T47D (cell line): ENCODE measurements at regions not wholly inside any gene's neighbourhood (a gene's known extent, or its start where the extent isn't known, plus 50 kb on each side); places are given as distances from the start of the nearest gene placed in this dataset.

ENCODE experiments used
- DNase-seq, 2 experiments: peaks; one replicate each; pipeline versions ENCODE4 v3.0.0 to v3.0.0-alpha.2; 2011 to 2012; ENCODE audit warnings: low read depth in 1 of 2, low spot score in 1 of 2
- JUND ChIP-seq: IDR thresholded peaks from 2 replicates; pipeline ENCODE4 v1.6.1; 2012; ENCODE audit warnings: low read depth
- in situ Hi-C: cut with HindIII; loops from 2 replicates; pipeline ENCODE4 v1.10.0; 2016; ENCODE audit warnings: low sequenced_read_pairs, low pct_unique_long_range_greater_than_20kb

DNA sequence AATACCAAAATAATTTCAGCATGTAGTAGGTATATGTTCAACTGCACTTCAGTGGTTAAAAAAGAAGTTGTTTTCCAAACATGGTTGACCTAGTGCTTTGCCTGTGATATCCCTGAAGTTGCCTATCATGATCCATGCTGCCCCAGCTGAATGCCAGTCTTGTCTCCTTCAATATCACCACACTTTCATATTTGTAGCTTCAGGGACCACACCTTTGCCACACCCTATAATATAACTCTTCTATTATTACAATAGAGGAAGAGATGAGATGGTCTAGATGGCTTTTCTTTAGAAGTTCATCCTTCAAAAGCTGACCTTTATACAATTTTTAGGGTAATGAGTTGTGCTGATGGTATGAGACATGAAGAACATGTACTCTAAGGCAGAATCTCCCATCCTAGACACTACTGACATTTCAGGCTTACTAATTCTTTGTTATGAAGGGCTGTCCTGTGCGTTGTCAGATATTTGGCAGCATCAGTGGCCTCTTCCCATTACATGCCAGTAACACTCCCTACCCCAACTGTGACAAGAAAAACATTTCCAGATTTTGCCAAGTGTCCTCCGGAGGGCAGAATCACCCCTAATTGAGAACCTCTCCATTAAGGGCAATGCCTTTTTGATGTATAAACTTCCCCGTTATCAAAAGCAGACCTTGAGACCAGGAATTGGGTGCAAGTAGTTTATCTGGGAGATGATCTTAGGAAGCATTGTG is 76.2 kb upstream of the PLCL2 start:
- TF ChIP-seq JUND = no peak
- DNase-seq = no peak
- in situ Hi-C loops = no loop called here

DNA sequence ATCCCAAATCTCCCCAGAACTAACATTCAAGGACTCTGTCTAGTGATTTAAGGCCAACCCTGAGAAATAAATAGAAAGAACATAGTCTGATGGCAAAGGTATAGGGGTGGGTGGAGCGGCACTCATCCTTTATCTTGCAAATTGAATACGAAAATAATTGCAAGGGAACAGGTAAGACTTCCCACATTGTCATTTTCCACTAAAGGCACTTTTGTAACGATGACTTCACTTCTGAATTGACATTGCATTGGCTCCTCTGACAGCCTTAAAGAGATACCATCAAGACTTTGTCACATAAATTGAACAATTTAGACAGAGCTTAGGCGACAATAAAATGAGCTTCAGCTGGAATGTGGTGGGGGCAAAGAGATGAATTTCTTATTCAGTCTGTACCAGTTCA is 75.3 kb upstream of the PLCL2 start:
- no peak for DNase-seq
- in situ Hi-C loops = no loop called here
- no peak for TF ChIP-seq JUND

DNA sequence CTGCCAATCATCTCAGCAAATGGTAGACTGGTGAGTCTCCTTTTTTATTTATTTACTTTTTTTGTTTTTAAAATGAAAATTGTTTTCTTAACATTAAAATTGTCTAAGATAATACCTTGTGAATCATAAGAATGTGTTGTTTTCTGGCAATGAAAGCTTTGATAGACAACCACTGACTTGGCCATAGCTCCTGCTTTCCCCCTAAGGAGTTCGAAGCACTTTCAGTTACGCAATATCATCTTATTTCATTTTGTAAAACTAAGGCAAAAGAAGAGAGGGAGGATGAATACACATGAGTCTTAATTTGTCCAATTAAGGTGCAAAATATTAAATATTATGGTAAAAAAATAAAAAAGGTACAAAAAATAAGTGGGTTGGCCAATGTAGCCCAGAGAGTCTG is 74.8 kb upstream of the PLCL2 start:
- DNase-seq = no peak
- no peak for TF ChIP-seq JUND
- in situ Hi-C loops = no loop called here

DNA sequence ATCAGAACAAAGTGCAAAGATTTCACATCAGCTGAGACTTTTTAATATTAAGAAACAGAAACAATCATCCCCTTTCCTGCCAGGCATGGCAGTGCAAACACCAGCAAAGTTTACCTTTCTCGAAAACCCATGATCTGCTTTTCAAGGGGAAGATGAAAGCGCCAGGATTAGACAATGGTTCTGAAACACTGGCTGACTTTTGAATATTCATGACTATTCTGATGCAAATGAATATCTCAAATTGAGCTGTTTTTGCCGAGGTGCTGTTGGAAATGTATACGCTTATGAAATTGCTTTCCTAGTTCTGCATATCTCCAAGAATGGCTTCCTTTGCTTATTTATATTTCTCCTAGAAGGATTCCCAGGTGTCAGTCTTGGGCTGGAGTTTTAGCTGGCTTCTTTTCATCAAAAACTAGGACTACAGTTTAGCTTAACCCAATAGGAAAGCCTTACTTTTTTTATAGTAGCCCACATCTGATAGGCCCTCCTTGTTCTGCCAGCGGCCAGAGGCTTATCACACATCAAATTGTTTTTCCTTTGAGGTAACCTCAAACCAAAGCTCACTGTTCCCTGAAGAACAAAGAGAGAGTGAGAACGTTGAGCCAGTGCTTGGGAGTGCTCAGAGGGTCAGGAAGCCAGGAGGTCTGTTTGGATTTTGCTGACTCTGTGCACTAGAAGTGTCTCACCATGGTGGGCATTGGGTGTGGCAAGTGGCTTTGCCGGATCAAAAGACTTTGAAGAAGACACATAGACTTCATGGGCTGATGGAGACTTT is 74.0 kb upstream of the PLCL2 start:
- TF ChIP-seq JUND = no peak
- no peak for DNase-seq
- in situ Hi-C loops = no loop called here

- in situ Hi-C loops = no loop called here
- no peak for DNase-seq
- TF ChIP-seq JUND = no peak
Measured at GRCh38 chr3:16811950-16812349, 72.8 kb upstream of the PLCL2 start.

DNA sequence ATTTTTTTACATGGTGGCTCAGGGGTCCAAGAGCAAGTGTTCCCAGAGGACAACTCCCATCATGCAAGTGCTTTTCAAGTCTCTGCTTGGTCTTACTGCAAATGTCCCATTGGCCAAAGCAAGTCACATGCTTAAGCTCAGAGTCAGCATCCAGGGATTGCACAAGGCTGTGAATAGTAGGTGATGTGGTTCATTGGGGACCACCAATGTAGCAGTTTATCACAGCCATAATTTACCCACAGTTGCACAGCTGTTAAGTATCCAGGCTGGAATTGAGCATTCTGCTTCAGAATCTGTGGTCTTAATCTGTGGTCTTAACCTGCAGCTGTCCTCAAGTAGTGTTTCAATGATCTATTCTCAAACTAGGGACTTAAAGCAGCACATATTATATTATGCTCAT is 71.4 kb upstream of the PLCL2 start:
- in situ Hi-C loops = no loop called here
- no peak for TF ChIP-seq JUND
- DNase-seq = no peak

DNA sequence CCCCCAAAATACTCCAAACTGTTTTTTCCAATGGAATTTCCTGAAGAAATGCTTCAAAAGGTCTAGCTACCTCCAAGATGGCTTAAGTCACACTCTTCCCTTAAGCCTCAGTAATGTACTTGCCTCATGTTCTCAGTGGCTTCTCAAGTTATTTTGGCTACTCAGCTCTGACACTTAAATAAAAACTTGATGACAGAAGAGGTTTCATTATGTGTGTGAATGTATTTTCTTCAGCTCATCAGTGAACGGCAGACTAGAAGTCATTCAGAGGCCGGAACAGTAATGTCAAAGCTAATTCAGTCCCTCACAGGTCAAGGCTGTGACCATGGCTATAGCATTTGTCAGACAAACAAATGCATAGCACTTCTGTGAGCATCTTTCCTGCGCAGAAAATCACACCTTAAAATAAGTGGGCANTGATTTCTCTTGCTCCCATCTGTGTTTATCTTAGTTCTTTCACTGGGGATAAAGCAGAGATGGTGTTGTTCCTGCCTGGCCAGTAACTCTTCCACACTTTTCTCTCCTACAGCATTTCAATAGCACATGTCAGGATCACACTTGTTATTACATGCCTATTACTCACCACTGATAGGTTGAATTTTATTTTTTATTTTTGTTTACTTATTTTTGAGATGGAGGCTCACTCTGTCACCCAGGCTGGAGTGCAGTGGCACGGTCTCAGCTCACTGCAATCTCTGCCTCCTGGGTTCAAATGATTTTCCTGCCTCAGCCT is 68.5 kb upstream of the PLCL2 start:
- in situ Hi-C loops = no loop called here
- no peak for TF ChIP-seq JUND

DNA sequence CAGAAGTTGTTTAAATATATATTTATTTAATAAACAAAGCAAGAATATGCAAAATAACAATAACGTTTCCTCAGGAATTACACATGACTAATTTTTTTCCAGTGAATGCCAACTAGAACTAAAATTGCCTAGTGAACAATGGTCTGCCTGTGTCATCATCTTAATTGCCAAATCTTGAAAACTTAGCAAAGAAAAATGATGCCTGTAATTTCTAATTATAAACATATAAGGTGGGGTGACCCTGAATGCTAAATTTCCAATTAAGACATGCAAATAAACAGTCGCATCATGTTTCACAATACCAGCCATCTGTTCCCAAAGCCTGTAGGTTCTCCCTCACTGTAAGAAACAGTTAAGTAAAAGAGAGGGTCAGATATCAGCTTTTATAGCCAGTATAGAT is 67.6 kb upstream of the PLCL2 start:
- no peak for TF ChIP-seq JUND
- no peak for DNase-seq
- in situ Hi-C loops = no loop called here

More for the DNA sequence above, 68.5 kb upstream of the PLCL2 start:
- no peak for DNase-seq

DNA sequence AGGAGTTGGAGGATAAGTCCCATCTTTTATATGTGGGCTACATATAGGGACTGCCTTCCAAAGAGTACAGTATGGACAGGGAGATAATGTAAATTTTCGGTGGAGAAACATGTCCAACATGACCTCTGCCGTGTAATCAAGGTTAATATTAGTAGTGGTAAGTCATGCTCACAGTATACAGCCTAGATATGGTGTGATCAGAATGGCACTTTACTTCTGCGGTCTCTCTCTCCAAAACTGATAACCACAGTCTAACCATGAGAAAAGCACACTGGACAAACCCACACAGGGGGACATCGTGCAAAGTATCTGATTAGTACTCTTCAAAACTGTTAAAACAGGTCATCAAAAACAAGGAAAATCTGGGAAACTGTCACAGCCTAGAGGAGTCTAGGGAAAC is 66.6 kb upstream of the PLCL2 start:
- no peak for TF ChIP-seq JUND
- no peak for DNase-seq
- in situ Hi-C loops = no loop called here

DNA sequence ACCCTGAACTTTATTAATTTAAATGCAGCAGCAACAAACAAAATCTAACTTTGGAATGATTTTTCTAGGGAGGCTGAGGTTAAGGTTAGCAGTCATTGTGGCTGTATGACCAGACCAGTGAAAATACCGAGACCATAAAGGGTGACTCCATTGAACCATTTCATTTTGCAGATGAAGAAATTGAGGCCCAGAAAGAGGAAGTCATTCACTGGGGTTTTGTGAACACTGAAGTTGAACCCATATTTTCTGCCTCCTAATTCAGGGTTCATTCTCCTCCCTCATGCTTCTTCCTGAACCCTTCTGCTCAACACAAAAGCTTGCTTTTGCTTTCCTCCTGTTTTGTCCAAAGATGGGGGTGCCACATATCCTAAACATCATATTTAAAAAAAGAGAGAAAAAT is 65.8 kb upstream of the PLCL2 start:
- no peak for TF ChIP-seq JUND
- DNase-seq = no peak
- in situ Hi-C loops = no loop called here

GRCh38 chr3:16820485-16820884 is 64.3 kb upstream of the PLCL2 start:
- TF ChIP-seq JUND = no peak
- in situ Hi-C loops = no loop called here
- DNase-seq = no peak

- no peak for DNase-seq
- no peak for TF ChIP-seq JUND
- in situ Hi-C loops = no loop called here
Measured at GRCh38 chr3:16821053-16821452, 63.7 kb upstream of the PLCL2 start.
